Fibroblast of villous mesenchyme (primary cell): ENCODE measurements at regions not wholly inside any gene's neighbourhood (a gene's known extent, or its start where the extent isn't known, plus 50 kb on each side); places are given as distances from the start of the nearest gene placed in this dataset.

ENCODE experiments used
- DNase-seq: peaks from one replicate; pipeline ENCODE4 v3.0.0-alpha.2; 2010; ENCODE audit warnings: low read depth
- H3K4me3 ChIP-seq: 2 replicates; pipeline ENCODE4 v1.5.1; 2011; ENCODE audit warnings: low read depth, mild to moderate bottlenecking, low read length
- CTCF ChIP-seq: IDR thresholded peaks from 2 replicates; pipeline ENCODE4 v1.5.1; 2012; ENCODE audit warnings: low read depth, mild to moderate bottlenecking, low read length; ENCODE audit not compliant: insufficient read depth

- TF ChIP-seq CTCF, result no peak
- DNase-seq, result no peak
- no peak overlapping the region for H3K4me3 ChIP-seq
These were observed 976.6 kb downstream of the FAM181B start for GRCh38 chr11:81756864-81757595.

- no peak for DNase-seq
- H3K4me3 ChIP-seq, result no peak overlapping the region
- TF ChIP-seq CTCF, result no peak
These were observed 984.4 kb downstream of the FAM181B start for GRCh38 chr11:81749245-81749644.

- no peak for DNase-seq
- no peak for TF ChIP-seq CTCF
- H3K4me3 ChIP-seq, result no peak overlapping the region
These were observed 989.1 kb downstream of the FAM181B start for GRCh38 chr11:81744336-81745116.

- DNase-seq, result no peak
- TF ChIP-seq CTCF, result no peak
- no peak overlapping the region for H3K4me3 ChIP-seq
These were observed 1008.0 kb downstream of the FAM181B start for GRCh38 chr11:81725701-81726100.

- no peak for DNase-seq
- no peak for TF ChIP-seq CTCF
- H3K4me3 ChIP-seq, result no peak overlapping the region
These were observed 1016.0 kb downstream of the FAM181B start for GRCh38 chr11:81717695-81718094.

GRCh38 chr11:81707881-81708280 is 1025.8 kb downstream of the FAM181B start:
- no peak for DNase-seq
- no peak overlapping the region for H3K4me3 ChIP-seq
- no peak for TF ChIP-seq CTCF
